H1 (cell line): ENCODE measurements at regions not wholly inside any gene's neighbourhood (a gene's known extent, or its start where the extent isn't known, plus 50 kb on each side); places are given as distances from the start of the nearest gene placed in this dataset.

Source experiments
- ATF3 ChIP-seq: IDR thresholded peaks from 2 replicates; pipeline ENCODE4 v1.6.1; 2011; ENCODE audit warnings: low read depth, mild to moderate bottlenecking, low read length; ENCODE audit not compliant: insufficient read depth
- BCL11A ChIP-seq, 2 experiments: IDR thresholded peaks; one replicate each; pipeline ENCODE4 v1.6.1; 2011; ENCODE audit warnings: low read depth in 2 of 2, low read length in 2 of 2, mild to moderate bottlenecking in 2 of 2
- CTCF ChIP-seq, 3 experiments: IDR thresholded peaks; 1 replicate in 2 of 3; 2 replicates in 1 of 3; pipeline versions ENCODE4 v1.5.1 to v1.6.1; 2011; ENCODE audit warnings: low read length in 3 of 3, mild to moderate bottlenecking in 3 of 3, inconsistent platforms in 2 of 3, low read depth in 1 of 3, moderate library complexity in 1 of 3; ENCODE audit not compliant: insufficient read depth in 1 of 3; ENCODE audit errors: control extremely low read depth in 1 of 3
- JUN ChIP-seq: IDR thresholded peaks from 2 replicates; pipeline ENCODE4 v1.6.1; 2011; ENCODE audit warnings: low read depth, mild to moderate bottlenecking, improper control_type of control experiment, low read length
- PHF8 ChIP-seq: fragments of 200-600 bp; sonication (generic); conservative IDR thresholded peaks from 2 replicates; pipeline ENCODE4 v1.7.1; 2012; ENCODE audit warnings: low read depth, mild to moderate bottlenecking, inconsistent platforms, low read length, moderate library complexity
- RAD21 ChIP-seq, 2 experiments: IDR thresholded peaks in 1 of 2; conservative IDR thresholded peaks in 1 of 2; 2 replicates each; pipeline ENCODE4 v1.6.1; 2011; ENCODE audit warnings: low read depth in 2 of 2, low read length in 2 of 2, improper control_type of control experiment in 1 of 2, inconsistent platforms in 1 of 2, mild to moderate bottlenecking in 1 of 2, moderate library complexity in 1 of 2
- SIRT6 ChIP-seq: IDR thresholded peaks from one replicate; pipeline ENCODE4 v1.7.1; 2012; ENCODE audit warnings: low read length, inconsistent platforms

- TF ChIP-seq CTCF (IDR thresholded peaks at IDR 0.05; ENCODE audit: control extremely low read depth in 1 of 3, insufficient read depth in 1 of 3, low read depth in 1 of 3, low read length in 3 of 3) (no peak), PHF8 (no peak), JUN (no peak), SIRT6 (no peak), RAD21 (IDR thresholded peaks at IDR 0.05 in 1 of 2, conservative IDR thresholded peaks at IDR 0.05 in 1 of 2; ENCODE audit: low read depth in 2 of 2, low read length in 2 of 2) (no peak), BCL11A (IDR thresholded peaks at IDR 0.05; ENCODE audit: low read depth in 2 of 2, low read length in 2 of 2) (no peak), ATF3 (no peak)
These were observed 444.2 kb upstream of the MKI67 start (continued) for GRCh38 chr10:128570319-128570995.
